H1 (cell line): ENCODE measurements at regions not wholly inside any gene's neighbourhood (a gene's known extent, or its start where the extent isn't known, plus 50 kb on each side); places are given as distances from the start of the nearest gene placed in this dataset.

Experiments used
- CHD1 ChIP-seq: IDR thresholded peaks from 2 replicates; pipeline ENCODE4 v1.6.1; 2012; ENCODE audit warnings: low read depth, low read length, improper control_type of control experiment
- GABPA ChIP-seq: IDR thresholded peaks from 2 replicates; pipeline ENCODE4 v1.6.1; 2011; ENCODE audit warnings: mild to moderate bottlenecking, low read length, moderate library complexity, borderline replicate concordance; ENCODE audit not compliant: insufficient read depth
- RXRA ChIP-seq: IDR thresholded peaks from 2 replicates; pipeline ENCODE4 v1.6.1; 2011; ENCODE audit warnings: low read depth, mild to moderate bottlenecking, low read length, moderate library complexity; ENCODE audit not compliant: insufficient read depth
- TF ChIP-seq, protein P1 (sequence below): fragments of 300-600 bp; sonication (generic); IDR thresholded peaks from 2 replicates; pipeline ENCODE4 v1.7.1; 2012; ENCODE audit warnings: low read length, moderate library complexity, mild to moderate bottlenecking, inconsistent platforms; ENCODE audit not compliant: insufficient replicate concordance

DNA sequence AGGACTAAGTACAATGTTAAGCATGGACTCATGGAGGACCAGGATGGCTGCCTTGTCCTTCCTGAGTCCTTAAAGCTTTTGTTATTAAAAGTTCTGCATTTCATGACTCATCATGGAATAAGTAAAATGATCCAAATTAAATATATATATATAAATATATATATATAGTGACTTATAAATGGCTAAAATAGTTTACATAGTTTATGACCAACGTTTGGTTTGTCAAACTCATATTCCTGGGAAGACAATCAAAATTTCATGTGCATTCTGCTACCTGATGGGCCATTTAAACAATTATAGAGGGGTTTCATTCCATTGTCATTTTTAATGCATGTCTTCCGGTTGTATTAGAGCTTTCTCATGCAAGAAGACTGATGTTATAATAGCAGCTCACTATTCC lies 1190.7 kb downstream of the FSCB start (continued):
- TF ChIP-seq, protein P1, sequence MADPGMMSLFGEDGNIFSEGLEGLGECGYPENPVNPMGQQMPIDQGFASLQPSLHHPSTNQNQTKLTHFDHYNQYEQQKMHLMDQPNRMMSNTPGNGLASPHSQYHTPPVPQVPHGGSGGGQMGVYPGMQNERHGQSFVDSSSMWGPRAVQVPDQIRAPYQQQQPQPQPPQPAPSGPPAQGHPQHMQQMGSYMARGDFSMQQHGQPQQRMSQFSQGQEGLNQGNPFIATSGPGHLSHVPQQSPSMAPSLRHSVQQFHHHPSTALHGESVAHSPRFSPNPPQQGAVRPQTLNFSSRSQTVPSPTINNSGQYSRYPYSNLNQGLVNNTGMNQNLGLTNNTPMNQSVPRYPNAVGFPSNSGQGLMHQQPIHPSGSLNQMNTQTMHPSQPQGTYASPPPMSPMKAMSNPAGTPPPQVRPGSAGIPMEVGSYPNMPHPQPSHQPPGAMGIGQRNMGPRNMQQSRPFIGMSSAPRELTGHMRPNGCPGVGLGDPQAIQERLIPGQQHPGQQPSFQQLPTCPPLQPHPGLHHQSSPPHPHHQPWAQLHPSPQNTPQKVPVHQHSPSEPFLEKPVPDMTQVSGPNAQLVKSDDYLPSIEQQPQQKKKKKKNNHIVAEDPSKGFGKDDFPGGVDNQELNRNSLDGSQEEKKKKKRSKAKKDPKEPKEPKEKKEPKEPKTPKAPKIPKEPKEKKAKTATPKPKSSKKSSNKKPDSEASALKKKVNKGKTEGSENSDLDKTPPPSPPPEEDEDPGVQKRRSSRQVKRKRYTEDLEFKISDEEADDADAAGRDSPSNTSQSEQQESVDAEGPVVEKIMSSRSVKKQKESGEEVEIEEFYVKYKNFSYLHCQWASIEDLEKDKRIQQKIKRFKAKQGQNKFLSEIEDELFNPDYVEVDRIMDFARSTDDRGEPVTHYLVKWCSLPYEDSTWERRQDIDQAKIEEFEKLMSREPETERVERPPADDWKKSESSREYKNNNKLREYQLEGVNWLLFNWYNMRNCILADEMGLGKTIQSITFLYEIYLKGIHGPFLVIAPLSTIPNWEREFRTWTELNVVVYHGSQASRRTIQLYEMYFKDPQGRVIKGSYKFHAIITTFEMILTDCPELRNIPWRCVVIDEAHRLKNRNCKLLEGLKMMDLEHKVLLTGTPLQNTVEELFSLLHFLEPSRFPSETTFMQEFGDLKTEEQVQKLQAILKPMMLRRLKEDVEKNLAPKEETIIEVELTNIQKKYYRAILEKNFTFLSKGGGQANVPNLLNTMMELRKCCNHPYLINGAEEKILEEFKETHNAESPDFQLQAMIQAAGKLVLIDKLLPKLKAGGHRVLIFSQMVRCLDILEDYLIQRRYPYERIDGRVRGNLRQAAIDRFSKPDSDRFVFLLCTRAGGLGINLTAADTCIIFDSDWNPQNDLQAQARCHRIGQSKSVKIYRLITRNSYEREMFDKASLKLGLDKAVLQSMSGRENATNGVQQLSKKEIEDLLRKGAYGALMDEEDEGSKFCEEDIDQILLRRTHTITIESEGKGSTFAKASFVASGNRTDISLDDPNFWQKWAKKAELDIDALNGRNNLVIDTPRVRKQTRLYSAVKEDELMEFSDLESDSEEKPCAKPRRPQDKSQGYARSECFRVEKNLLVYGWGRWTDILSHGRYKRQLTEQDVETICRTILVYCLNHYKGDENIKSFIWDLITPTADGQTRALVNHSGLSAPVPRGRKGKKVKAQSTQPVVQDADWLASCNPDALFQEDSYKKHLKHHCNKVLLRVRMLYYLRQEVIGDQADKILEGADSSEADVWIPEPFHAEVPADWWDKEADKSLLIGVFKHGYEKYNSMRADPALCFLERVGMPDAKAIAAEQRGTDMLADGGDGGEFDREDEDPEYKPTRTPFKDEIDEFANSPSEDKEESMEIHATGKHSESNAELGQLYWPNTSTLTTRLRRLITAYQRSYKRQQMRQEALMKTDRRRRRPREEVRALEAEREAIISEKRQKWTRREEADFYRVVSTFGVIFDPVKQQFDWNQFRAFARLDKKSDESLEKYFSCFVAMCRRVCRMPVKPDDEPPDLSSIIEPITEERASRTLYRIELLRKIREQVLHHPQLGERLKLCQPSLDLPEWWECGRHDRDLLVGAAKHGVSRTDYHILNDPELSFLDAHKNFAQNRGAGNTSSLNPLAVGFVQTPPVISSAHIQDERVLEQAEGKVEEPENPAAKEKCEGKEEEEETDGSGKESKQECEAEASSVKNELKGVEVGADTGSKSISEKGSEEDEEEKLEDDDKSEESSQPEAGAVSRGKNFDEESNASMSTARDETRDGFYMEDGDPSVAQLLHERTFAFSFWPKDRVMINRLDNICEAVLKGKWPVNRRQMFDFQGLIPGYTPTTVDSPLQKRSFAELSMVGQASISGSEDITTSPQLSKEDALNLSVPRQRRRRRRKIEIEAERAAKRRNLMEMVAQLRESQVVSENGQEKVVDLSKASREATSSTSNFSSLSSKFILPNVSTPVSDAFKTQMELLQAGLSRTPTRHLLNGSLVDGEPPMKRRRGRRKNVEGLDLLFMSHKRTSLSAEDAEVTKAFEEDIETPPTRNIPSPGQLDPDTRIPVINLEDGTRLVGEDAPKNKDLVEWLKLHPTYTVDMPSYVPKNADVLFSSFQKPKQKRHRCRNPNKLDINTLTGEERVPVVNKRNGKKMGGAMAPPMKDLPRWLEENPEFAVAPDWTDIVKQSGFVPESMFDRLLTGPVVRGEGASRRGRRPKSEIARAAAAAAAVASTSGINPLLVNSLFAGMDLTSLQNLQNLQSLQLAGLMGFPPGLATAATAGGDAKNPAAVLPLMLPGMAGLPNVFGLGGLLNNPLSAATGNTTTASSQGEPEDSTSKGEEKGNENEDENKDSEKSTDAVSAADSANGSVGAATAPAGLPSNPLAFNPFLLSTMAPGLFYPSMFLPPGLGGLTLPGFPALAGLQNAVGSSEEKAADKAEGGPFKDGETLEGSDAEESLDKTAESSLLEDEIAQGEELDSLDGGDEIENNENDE = no peak
- no peak for TF ChIP-seq GABPA
- TF ChIP-seq CHD1 = no peak
- no peak for TF ChIP-seq RXRA
